Activated CD8-positive, alpha-beta memory T cell treated with anti-CD3 and anti-CD28 coated beads for 36 hours (primary cell): ENCODE measurements at regions not wholly inside any gene's neighbourhood (a gene's known extent, or its start where the extent isn't known, plus 50 kb on each side); places are given as distances from the start of the nearest gene placed in this dataset.
"Not testable (repeated sequence)": the region's sequence is repeated elsewhere in the genome, so short reads cannot be mapped to it uniquely, and the experiment has no call there.

Experiments
- CTCF ChIA-PET: fragments of 350-600 bp; sonication (Branson Sonifier 250); formaldehyde crosslinking; loops from one replicate; lab custom pipeline; 2021; ENCODE audit warnings: antibody characterized with exemption; lab: Charles Lee
- POLR2A ChIA-PET: fragments of 350-600 bp; sonication (Branson Sonifier 250); formaldehyde crosslinking; loops from one replicate; lab custom pipeline; 2021; ENCODE audit warnings: antibody characterized with exemption; lab: Charles Lee

DNA sequence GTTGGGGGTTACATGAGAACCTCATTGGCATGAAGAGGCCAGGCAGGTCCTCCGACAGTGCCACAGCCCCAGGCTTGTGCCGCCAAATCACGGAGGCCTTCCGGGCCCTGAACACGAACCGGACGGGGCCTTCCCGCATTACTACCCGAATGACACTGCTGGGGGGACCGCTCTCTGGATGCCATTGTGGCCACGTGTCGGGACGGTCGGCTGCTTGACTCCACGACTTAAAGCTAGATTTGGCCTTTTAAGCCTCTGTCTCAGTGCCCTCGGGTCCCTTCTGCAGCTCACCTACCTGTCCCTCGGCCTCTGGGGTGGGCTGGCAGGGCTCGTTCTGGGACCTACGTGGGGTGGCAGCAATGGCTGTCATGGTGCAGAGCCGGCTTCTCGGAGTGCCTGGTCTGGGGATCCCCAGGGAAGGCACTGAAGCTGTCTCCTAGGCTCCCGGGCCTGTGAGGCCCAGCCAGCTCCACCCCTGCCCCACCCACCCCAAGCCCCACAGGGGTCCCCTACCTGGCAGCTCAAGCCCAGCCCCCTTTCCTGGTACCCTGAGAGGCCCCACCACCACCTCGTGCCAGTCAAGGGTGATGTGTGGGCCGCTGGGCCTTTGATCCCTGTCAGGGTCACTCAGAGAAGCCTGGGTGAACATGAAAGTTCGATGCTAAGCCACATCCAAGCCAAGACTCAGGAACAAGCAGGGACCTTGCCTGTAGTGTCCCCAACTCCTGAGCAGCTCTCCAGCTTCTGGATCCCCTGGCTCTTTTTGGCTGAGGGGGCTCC lies 245.8 kb upstream of the SGCG start:
- POLR2A ChIA-PET, result no interaction called here
- CTCF ChIA-PET, result no interaction called here

GRCh38 chr13:22936228-22936627 lies 244.6 kb upstream of the SGCG start:
- POLR2A ChIA-PET, result no interaction called here
- CTCF ChIA-PET, result no interaction called here

DNA sequence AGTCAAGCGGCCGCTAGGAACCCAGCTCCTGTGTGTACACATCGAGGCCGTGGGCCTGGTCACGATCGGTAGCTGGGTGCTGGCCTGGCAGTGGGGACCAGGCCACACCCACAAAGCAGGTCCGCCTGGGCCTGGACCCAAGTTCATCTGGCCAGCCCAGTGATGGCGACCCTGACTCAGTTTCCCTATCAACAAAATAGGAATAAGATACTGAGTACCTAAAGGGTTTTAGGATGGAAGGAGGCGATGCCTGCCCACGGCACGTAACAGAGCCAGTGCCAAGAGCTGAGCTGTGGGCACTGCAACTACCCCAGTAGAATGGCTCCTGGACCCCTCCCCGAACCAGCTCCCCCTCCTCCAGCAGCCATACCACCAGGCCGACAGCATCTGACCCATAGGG lies 243.5 kb upstream of the SGCG start:
- CTCF ChIA-PET, result no interaction called here

DNA sequence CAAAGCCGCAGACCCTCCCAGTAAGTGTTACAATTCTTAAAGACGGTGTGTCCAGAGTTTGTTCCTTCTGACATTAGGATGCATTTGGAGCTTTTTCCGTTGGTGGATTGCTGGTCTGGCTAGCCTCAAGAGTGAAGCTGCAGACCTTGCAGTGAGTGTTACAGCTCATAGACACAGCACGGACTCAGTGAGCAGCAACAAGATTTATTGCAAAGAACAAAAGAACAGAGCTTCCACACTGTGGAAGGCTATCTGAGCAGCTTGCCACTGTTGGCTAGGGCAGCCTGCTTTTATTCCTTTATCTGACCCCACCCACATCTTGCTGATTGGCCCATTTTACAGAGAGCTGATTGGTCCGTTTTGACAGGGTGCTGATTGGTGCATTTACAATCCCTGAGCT lies 242.8 kb upstream of the SGCG start:
- POLR2A ChIA-PET, result no interaction called here
- CTCF ChIA-PET, result no interaction called here

More for the DNA sequence above, 243.5 kb upstream of the SGCG start:
- POLR2A ChIA-PET, result no interaction called here

DNA sequence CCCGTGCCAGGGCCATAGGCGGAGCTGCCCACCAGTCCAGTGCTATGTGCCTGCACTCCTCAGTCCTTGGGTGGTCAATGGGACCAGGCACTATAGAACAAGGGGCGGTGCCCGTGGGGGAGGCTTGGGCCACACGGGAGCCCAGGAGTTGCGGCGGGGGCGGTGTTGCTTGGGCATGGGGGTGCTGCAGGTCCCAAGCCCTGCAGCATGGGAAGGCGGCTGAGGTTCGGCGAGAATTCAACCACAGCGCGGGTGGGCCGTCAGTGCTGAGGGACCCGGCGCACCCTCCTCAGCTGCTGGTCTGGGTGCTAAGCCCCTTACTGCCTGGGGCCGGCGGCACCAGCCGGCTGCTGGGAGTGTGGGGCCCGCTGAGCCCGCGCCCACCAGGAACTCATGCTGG lies 242.2 kb upstream of the SGCG start:
- ChIA-PET CTCF (no interaction called here), POLR2A (no interaction called here)

GRCh38 chr13:22939157-22939556 lies 241.6 kb upstream of the SGCG start:
- ChIA-PET POLR2A (no interaction called here), CTCF (no interaction called here)

DNA sequence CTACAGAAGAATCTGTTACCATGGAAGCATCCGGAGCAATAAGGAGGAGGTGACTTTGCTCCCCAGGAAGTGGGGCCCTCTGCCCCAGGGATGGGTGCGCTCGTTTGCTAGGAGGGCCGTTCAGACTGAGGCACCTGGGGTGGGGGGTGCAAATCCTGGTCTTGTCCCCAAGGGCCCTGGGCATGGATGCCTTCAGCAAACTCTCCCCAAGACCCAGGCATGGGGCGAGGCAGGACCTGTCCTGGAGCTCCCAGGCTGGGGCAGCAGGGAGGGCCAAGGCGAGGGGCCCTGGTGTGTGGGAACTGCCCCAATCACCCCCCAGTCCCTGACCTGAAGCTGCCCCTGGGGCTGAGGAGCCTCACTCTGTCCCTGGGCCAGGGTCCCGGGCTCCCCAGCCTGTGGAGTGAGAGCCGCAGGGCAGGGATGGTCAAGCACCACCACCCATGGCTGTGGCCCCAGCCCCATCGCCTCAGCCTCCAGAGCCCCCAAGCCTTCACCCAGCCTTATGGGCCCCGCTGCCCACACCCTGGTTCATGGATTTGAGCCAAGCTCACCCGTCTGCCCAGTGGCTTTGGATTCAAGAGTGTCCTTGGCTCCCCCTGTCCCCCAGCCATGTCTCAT lies 240.6 kb upstream of the SGCG start:
- ChIA-PET POLR2A (no interaction called here), CTCF (no interaction called here)

GRCh38 chr13:22940736-22941135 lies 240.0 kb upstream of the SGCG start:
- ChIA-PET CTCF (no interaction called here), POLR2A (no interaction called here)

GRCh38 chr13:22941495-22941894 lies 239.3 kb upstream of the SGCG start:
- CTCF ChIA-PET, POLR2A ChIA-PET: not testable (repeated sequence)

DNA sequence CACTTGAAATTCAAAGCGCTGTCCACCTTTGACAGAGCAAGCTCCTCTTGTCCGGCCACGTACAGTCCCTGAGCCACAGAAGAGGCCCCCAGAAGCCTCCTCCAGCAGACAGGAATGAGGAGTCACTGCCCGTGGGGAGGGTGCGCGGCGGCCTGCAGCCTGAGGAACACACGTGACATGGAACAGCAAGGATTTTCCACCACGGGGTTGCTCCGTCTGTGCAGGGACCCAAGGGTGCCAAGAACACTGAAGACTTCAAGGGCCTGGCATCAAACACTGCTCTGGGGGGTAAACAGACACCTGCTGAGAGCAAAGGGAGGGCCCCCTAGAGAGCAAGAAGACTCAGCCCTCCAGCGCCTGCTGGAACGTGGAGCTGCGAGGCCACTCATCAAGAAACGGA lies 237.9 kb upstream of the SGCG start:
- POLR2A ChIA-PET, CTCF ChIA-PET: not testable (repeated sequence)

DNA sequence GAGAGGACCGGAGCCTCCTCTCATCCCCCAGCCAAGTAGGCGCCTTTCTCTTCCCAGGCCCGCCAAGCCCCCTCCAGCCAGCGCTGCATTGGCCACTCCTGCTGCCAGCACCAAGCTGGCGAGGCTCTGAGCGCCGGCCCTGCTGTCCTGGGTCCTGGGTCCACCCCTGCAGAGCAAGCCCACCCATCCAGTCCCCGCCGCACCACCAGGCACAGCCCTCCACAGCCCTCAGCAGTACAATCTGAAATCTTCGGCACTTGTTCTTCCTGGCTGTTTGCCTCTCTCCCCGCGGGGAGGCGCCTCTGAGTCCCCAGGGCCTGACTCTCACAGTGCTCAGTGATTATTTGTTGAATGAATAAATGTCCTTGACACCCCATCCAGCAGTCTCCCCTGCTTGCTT lies 236.4 kb upstream of the SGCG start:
- POLR2A ChIA-PET, result no interaction called here
- CTCF ChIA-PET, result no interaction called here

GRCh38 chr13:22945321-22946226 lies 235.2 kb upstream of the SGCG start:
- ChIA-PET CTCF (no interaction called here), POLR2A (no interaction called here)

DNA sequence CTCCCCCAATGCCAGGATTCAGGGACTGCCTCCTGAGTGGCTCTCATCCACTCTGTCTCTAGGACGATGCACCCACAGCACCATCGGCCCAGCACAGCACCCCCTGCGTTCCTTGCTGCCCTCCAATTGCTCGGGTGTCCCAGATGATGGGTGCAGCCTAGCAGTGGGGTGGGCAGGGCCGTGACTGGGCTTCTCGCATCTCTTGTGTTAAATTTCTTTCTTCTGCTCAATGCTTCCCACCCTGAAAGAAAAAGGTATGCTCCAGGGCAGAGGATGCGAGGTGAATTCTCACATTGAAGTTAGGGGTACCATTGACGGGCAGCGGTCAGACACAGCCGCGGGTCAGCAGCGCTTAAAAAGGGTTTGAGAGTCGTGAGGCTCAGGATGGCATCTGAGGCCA lies 232.4 kb upstream of the SGCG start:
- POLR2A ChIA-PET, result no interaction called here
- CTCF ChIA-PET, result no interaction called here

- CTCF ChIA-PET, POLR2A ChIA-PET: not testable (repeated sequence)
These were observed 228.8 kb upstream of the SGCG start for GRCh38 chr13:22952018-22952417.

DNA sequence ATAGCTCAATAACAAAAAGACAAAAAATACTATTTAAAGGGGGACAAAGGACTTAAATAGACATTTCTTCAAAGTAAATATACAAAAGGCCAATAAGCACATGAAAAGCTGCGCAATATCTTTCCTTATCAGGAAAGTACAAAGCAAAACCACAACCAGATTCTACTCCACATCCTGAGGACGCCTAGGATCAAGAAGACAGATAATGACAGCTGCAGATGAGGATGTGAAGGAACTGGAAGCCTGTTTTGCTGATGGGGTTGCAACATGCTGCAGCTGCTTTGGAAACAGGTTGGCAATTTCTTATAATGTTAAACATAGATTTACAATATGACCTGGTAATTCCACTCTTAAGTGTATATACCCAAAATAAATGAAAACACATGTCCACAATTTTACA lies 225.6 kb upstream of the SGCG start:
- POLR2A ChIA-PET, result not testable (repeated sequence)
- CTCF ChIA-PET, result interaction anchor here (0.5 kb wide), 1 partner anchor 1773 kb away, joined by 3 read pairs; no protein-coding TSS in a partner anchor

DNA sequence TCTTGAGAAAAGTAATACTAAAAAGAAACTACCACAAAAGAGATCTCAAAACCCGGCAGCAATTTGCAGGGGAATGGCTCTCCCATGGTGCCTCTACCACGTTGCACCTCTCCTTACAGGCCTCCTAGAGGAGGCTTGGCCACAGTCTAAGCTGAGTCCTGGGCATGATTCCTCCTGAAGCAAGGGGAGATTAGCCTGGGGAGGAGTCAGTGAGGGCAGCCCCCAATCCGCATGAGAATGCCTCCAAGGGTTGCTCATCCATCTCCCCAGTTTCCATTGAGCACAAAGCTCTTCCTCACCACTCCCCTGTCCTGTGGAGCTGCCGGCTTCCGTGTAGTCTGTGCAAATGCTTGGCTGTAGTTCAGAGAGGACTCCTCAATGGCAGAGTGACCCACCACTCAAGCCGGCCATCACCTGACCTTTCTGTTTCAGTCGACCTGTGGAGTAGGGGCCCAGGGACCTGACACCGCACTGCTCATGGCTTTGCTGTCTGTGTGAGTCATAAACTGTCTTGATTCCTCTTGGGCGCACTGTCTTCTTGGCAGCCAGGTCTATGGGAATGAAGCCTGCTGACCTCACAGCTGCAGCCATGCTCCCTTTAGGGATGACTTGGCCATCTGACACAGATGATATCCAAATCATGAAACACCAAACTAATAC lies 224.2 kb upstream of the SGCG start:
- CTCF ChIA-PET, POLR2A ChIA-PET: not testable (repeated sequence)

GRCh38 chr13:22959859-22960258 lies 220.9 kb upstream of the SGCG start:
- CTCF ChIA-PET, POLR2A ChIA-PET: not testable (repeated sequence)

GRCh38 chr13:22960827-22961226 lies 220.0 kb upstream of the SGCG start:
- ChIA-PET POLR2A (no interaction called here), CTCF (no interaction called here)

DNA sequence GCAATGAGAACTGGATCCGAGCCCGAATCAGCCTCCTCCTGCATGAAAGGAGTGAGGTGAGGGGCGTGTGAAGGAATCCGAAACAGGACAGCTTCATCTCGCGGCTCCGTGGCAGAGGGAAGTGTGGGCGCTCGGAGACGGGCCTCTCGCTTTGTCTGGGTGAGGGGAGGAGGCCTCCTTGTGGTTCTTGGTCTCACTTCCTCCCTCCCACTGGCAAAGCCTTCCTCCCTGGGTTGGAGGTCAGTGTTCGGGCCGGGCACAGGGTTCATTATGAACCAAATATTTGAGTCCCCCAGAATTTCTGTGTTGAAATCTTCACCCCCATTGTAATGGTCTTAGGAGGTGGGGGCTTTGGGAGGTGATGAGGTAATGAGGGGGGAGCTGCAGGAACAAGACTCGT lies 219.4 kb upstream of the SGCG start:
- POLR2A ChIA-PET, CTCF ChIA-PET: not testable (repeated sequence)
